Hepatocyte (in vitro differentiated cells): ENCODE measurements at regions not wholly inside any gene's neighbourhood (a gene's known extent, or its start where the extent isn't known, plus 50 kb on each side); places are given as distances from the start of the nearest gene placed in this dataset.

ENCODE experiments used
- CTCF ChIP-seq: fragments of 200-600 bp; sonication (generic); IDR thresholded peaks from 2 replicates; pipeline ENCODE4 v1.5.1; 2016; ENCODE audit warnings: antibody characterized with exemption, mild to moderate bottlenecking; ENCODE audit not compliant: poor library complexity
- EZH2 ChIP-seq: fragments of 200-600 bp; sonication (generic); IDR thresholded peaks from 2 replicates; pipeline ENCODE4 v1.6.1; 2016; ENCODE audit warnings: antibody characterized with exemption, mild to moderate bottlenecking, borderline replicate concordance
- EZH2phosphoT487 ChIP-seq: fragments of 200-600 bp; sonication (generic); IDR thresholded peaks from one replicate; pipeline ENCODE4 v1.6.1; 2018; ENCODE audit warnings: antibody characterized with exemption, mild to moderate bottlenecking, low read depth, moderate library complexity; ENCODE audit not compliant: unreplicated experiment, severe bottlenecking

- TF ChIP-seq CTCF = no peak
- TF ChIP-seq EZH2phosphoT487 = no peak
- TF ChIP-seq EZH2 = no peak
These were observed 113.7 kb upstream of the MDM1 start for GRCh38 chr12:68445824-68446223.
